ENCODE measurements at regions not wholly inside any gene's neighbourhood (a gene's known extent, or its start where the extent isn't known, plus 50 kb on each side); places are given as distances from the start of the nearest gene placed in this dataset.

GRCh38 chr5:73265641-73266040, 92.6 kb downstream of the TMEM174 start:
- Histone ChIP-seq H3K79me2 (no peaks in the 10 kb centered on the region), H3K27ac (peak overlapping the region; percentile 65), H3K27me3 (no peaks in the 10 kb centered on the region), H3K9me3 (ENCODE audit: low read depth) (no peaks in the 10 kb centered on the region), H3K36me3 (replicated peaks; ENCODE audit: insufficient read depth, low read depth) (no peaks in the 10 kb centered on the region), H3K4me1 (ENCODE audit: insufficient read depth) (peaks cover 12% of the 10 kb centered on the region), H3K4me3 (no peak overlapping the region), H2AFZ (no peak overlapping the region), H3K4me2 (no peak overlapping the region), H4K20me1 (ENCODE audit: insufficient read depth, poor library complexity, severe bottlenecking) (no peaks in the 10 kb centered on the region), H3K9me2 (replicated peaks; ENCODE audit: insufficient read depth) (no peaks in the 10 kb centered on the region)
- WGBS (ENCODE audit: low lambda C conversion rate, missing lambda C conversion rate) = 72% methylated on average over 3 of the region's 3 CpGs
- TF ChIP-seq CTCF (IDR thresholded peaks at IDR 0.05; ENCODE audit: poor library complexity) = no peak
- DNase-seq (ENCODE audit: low spot score) = no peak

GRCh38 chr5:73264631-73265030, 91.6 kb downstream of the TMEM174 start:
- H3K9me3 ChIP-seq (ENCODE audit: low read depth) = no peaks in the 10 kb centered on the region
- no peaks in the 10 kb centered on the region for H3K9me2 ChIP-seq (replicated peaks; ENCODE audit: insufficient read depth)
- no peak overlapping the region for H3K4me3 ChIP-seq
- no peaks in the 10 kb centered on the region for H4K20me1 ChIP-seq (ENCODE audit: insufficient read depth, poor library complexity, severe bottlenecking)
- no peak for TF ChIP-seq EZH2 (IDR thresholded peaks at IDR 0.05; ENCODE audit: borderline replicate concordance)
- TF ChIP-seq EZH2phosphoT487 (IDR thresholded peaks at IDR 0.05; ENCODE audit: low read depth, severe bottlenecking, unreplicated experiment) = no peak
- TF ChIP-seq CTCF (IDR thresholded peaks at IDR 0.05; ENCODE audit: poor library complexity) = no peak
- H3K79me2 ChIP-seq = no peaks in the 10 kb centered on the region
- H3K36me3 ChIP-seq (replicated peaks; ENCODE audit: insufficient read depth, low read depth) = no peaks in the 10 kb centered on the region
- WGBS (ENCODE audit: low lambda C conversion rate, missing lambda C conversion rate) = 85% methylated on average over 5 of the region's 5 CpGs
- H3K4me1 ChIP-seq (ENCODE audit: insufficient read depth) = peaks cover 12% of the 10 kb centered on the region
- no peak overlapping the region for H3K27ac ChIP-seq
- no peak overlapping the region for H3K4me2 ChIP-seq
- no peak for DNase-seq (ENCODE audit: low spot score)
- H2AFZ ChIP-seq = no peak overlapping the region
- H3K27me3 ChIP-seq = no peaks in the 10 kb centered on the region

- TF ChIP-seq EZH2phosphoT487 (IDR thresholded peaks at IDR 0.05; ENCODE audit: low read depth, severe bottlenecking, unreplicated experiment) = no peak
- no peak for TF ChIP-seq EZH2 (IDR thresholded peaks at IDR 0.05; ENCODE audit: borderline replicate concordance)
- TF ChIP-seq CTCF (IDR thresholded peaks at IDR 0.05; ENCODE audit: poor library complexity) = no peak
- Histone ChIP-seq H3K9me2 (replicated peaks; ENCODE audit: insufficient read depth) (no peaks in the 10 kb centered on the region), H3K9me3 (ENCODE audit: low read depth) (no peaks in the 10 kb centered on the region), H3K4me2 (no peak overlapping the region), H3K4me3 (no peak overlapping the region), H3K27ac (no peak overlapping the region), H4K20me1 (ENCODE audit: insufficient read depth, poor library complexity, severe bottlenecking) (no peaks in the 10 kb centered on the region), H3K4me1 (ENCODE audit: insufficient read depth) (peaks cover 12% of the 10 kb centered on the region), H3K79me2 (no peaks in the 10 kb centered on the region), H2AFZ (no peak overlapping the region), H3K27me3 (no peaks in the 10 kb centered on the region), H3K36me3 (replicated peaks; ENCODE audit: insufficient read depth, low read depth) (no peaks in the 10 kb centered on the region)
- no peak for DNase-seq (ENCODE audit: low spot score)
Measured at GRCh38 chr5:73263001-73263710, 90.2 kb downstream of the TMEM174 start.

- Histone ChIP-seq H3K9me2 (replicated peaks; ENCODE audit: insufficient read depth) (no peaks in the 10 kb centered on the region), H3K27me3 (no peaks in the 10 kb centered on the region), H3K4me2 (no peak overlapping the region), H3K27ac (no peak overlapping the region), H4K20me1 (ENCODE audit: insufficient read depth, poor library complexity, severe bottlenecking) (no peaks in the 10 kb centered on the region), H3K4me1 (ENCODE audit: insufficient read depth) (no peaks in the 10 kb centered on the region), H3K9me3 (ENCODE audit: low read depth) (no peaks in the 10 kb centered on the region), H3K79me2 (no peaks in the 10 kb centered on the region), H3K4me3 (no peak overlapping the region), H2AFZ (no peak overlapping the region), H3K36me3 (replicated peaks; ENCODE audit: insufficient read depth, low read depth) (no peaks in the 10 kb centered on the region)
- DNase-seq (ENCODE audit: low spot score) = no peak
- TF ChIP-seq EZH2phosphoT487 (IDR thresholded peaks at IDR 0.05; ENCODE audit: low read depth, severe bottlenecking, unreplicated experiment) (no peak), EZH2 (IDR thresholded peaks at IDR 0.05; ENCODE audit: borderline replicate concordance) (no peak), CTCF (IDR thresholded peaks at IDR 0.05; ENCODE audit: poor library complexity) (no peak)
- 95% methylated on average over 1 of the region's 1 CpG for WGBS (ENCODE audit: low lambda C conversion rate, missing lambda C conversion rate)
Measured at GRCh38 chr5:73256862-73257261, 83.9 kb downstream of the TMEM174 start.
